ENCODE measurements at regions not wholly inside any gene's neighbourhood (a gene's known extent, or its start where the extent isn't known, plus 50 kb on each side); places are given as distances from the start of the nearest gene placed in this dataset.

DNA sequence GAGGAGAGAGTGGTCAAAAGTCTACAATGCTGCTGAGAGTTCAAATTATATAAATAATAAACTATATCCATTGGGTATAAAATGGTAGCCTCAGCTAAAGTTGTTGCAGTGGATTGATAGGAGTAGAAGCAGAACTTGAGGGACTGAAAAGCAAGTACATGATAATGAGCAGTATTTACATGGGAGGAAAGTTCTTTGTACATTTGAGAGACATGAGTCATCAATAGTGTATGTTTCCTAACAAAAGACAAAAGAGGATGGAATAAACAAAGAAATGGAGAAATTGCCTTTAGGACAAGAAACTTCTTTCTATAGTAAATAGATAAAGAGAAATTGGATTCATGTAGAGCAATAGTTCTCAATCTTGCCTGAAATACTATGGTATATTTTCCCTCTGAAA lies 110.0 kb upstream of the PLSCR5 start:
- TF ChIP-seq, protein P1, sequence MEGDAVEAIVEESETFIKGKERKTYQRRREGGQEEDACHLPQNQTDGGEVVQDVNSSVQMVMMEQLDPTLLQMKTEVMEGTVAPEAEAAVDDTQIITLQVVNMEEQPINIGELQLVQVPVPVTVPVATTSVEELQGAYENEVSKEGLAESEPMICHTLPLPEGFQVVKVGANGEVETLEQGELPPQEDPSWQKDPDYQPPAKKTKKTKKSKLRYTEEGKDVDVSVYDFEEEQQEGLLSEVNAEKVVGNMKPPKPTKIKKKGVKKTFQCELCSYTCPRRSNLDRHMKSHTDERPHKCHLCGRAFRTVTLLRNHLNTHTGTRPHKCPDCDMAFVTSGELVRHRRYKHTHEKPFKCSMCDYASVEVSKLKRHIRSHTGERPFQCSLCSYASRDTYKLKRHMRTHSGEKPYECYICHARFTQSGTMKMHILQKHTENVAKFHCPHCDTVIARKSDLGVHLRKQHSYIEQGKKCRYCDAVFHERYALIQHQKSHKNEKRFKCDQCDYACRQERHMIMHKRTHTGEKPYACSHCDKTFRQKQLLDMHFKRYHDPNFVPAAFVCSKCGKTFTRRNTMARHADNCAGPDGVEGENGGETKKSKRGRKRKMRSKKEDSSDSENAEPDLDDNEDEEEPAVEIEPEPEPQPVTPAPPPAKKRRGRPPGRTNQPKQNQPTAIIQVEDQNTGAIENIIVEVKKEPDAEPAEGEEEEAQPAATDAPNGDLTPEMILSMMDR (conservative IDR thresholded peaks at IDR 0.05; ENCODE audit: low read length) = no peak
- no peak for TF ChIP-seq EZH2phosphoT487 (IDR thresholded peaks at IDR 0.05; ENCODE audit: borderline replicate concordance)
